BE2C (cell line): ENCODE measurements at regions not wholly inside any gene's neighbourhood (a gene's known extent, or its start where the extent isn't known, plus 50 kb on each side); places are given as distances from the start of the nearest gene placed in this dataset.
A peak's percentile ranks its signal among the peaks of the same experiment; 100 is the strongest.

Experiments
- DNase-seq: peaks from one replicate; pipeline ENCODE4 v3.0.0-alpha.2; 2020
- H3K27me3 ChIP-seq: fragments of 250-450 bp; sonication (Bioruptor Pico); 2 replicates; pipeline ENCODE4 v1.5.1; 2020; ENCODE audit warnings: mild to moderate bottlenecking
- H3K36me3 ChIP-seq: fragments of 250-450 bp; sonication (Bioruptor Pico); 2 replicates; pipeline ENCODE4 v1.5.1; 2020; ENCODE audit warnings: mild to moderate bottlenecking
- H3K4me1 ChIP-seq: fragments of 250-450 bp; sonication (Bioruptor Pico); 2 replicates; pipeline ENCODE4 v1.5.1; 2020
- H3K4me3 ChIP-seq: 2 replicates; pipeline ENCODE4 v1.5.1; 2011; ENCODE audit warnings: low read depth, low read length
- H3K9me3 ChIP-seq: fragments of 250-450 bp; sonication (Bioruptor Pico); 2 replicates; pipeline ENCODE4 v1.5.1; 2020
- CTCF ChIP-seq: IDR thresholded peaks from 2 replicates; pipeline ENCODE4 v1.5.1; 2012; ENCODE audit warnings: mild to moderate bottlenecking, low read depth, low read length

DNA sequence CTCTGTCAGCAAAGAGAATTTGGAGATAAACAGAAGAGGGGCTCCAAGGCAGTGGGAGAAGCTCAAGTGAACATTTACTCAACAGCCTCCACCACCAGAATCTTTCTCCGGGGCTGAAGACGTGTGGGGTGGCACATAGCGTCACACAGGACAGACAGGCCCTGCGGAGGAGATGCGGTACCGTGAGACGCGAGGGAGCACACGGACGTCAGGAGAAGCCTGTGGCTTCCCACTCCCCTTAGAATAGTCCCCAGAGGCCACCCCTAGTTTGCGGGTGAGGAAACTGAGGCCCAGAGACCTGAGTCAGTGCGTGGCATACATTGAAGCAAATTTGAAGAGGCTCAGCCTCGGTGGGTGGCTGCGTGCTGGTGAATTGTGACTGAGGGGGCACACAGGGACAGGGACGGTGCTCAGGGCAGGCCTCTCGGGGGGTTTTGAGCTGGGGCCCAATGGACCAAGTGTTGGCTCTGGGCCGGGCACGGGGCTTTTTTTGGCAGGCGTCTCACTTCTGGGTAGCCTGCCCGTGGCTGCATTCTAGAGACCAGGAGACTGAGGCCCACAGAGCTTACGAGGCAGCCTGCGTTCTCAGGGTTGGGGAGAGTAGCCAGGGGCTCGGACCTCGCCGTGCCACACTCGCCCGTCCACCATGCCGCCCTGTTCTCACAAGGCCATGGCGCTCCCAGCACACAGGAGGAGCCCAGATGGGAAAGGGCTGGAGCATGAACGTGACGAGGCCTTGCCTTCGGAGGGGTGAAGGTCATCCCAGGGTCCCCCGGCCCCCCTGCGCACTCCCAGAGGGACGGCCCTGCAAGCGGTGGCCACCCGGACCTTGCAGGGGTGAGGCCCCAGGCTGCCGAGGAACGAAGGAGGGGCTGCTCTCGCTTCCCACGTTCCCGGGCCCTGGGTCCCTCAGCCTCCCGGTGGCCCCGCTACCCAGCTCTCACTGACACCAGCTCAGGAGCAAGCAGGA, 220.6 kb downstream of the C9orf50 start:
- DNase-seq, result no peak
- TF ChIP-seq CTCF, result no peak
- no peaks in the 10 kb centered on the region; the same call in 1 of the 2 replicates for H3K9me3 ChIP-seq
- H3K36me3 ChIP-seq, result no peaks in the 10 kb centered on the region
- H3K4me1 ChIP-seq, result peaks cover 24% of the 10 kb centered on the region
- no peak overlapping the region for H3K4me3 ChIP-seq
- H3K27me3 ChIP-seq, result no peaks in the 10 kb centered on the region

GRCh38 chr9:129399634-129399990, 221.3 kb downstream of the C9orf50 start:
- H3K4me1 ChIP-seq, result peaks cover 30% of the 10 kb centered on the region
- no peaks in the 10 kb centered on the region; the same call in 1 of the 2 replicates for H3K9me3 ChIP-seq
- H3K36me3 ChIP-seq, result no peaks in the 10 kb centered on the region
- DNase-seq, result no peak
- TF ChIP-seq CTCF, result no peak
- H3K27me3 ChIP-seq, result no peaks in the 10 kb centered on the region
- H3K4me3 ChIP-seq, result no peak overlapping the region

DNA sequence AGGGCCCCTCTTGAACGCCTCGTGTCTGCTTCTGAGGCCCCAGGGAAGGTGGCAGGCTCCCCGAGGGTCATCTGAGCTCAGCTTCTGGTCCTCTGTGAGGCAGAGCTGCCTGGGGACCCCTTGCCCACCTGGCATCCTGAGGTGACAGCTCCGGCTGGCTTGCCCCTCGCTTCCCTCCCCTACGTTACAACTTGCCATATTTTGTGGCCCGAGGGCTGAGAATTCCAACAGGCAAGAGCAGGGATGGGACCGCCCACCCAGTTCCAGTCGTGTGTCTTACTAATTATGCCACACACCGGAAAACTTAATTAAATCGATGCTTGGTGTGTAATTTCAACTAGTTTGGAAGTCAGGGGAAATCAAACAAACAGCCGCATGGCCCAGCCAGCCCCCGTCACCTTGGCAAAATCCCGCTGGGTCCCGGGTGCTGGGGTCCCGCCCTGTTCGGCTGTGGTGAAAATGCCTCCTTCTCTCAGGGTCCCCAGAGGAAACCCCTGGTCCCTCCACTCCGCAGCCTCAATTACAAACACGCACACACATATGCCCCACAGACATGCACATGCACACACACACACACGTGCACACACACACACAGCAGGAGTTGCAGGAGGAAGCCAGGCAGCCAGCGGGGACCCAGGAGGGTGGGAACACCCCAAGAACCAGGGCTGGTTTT, 221.0 kb upstream of the IER5L start:
- Histone ChIP-seq H3K36me3 (no peaks in the 10 kb centered on the region), H3K4me1 (peaks cover 31% of the 10 kb centered on the region), H3K4me3 (no peak overlapping the region), H3K9me3 (no peaks in the 10 kb centered on the region; the same call in 1 of the 2 replicates), H3K27me3 (no peaks in the 10 kb centered on the region)
- TF ChIP-seq CTCF, result no peak
- DNase-seq, result peak; percentile 12

- DNase-seq, result no peak
- TF ChIP-seq CTCF, result no peak
- Histone ChIP-seq H3K9me3 (no peaks in the 10 kb centered on the region; the same call in 1 of the 2 replicates), H3K27me3 (no peaks in the 10 kb centered on the region), H3K4me3 (no peak overlapping the region), H3K36me3 (no peaks in the 10 kb centered on the region), H3K4me1 (peaks cover 37% of the 10 kb centered on the region)
Observed at GRCh38 chr9:129398101-129398960, 220.3 kb upstream of the IER5L start.

DNA sequence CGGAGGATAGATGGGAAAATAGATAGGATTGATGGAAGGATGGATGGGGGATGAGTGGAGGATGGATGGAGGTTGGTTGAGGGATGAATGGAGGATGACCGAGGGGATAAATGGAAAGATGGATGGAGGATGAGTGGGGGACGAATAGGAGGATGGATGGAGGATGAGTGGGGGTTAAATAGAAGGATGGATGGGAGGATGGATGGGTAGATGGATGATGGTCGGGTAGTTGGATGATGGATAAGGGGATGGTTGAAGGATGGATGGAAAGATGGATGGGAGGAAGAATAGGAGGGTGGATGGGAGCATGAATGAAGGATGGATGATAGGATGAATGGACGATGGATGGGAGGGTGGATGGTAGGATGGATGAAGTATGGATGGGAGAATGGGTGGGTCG, 219.3 kb upstream of the IER5L start:
- no peak for TF ChIP-seq CTCF
- Histone ChIP-seq H3K9me3 (no peaks in the 10 kb centered on the region; the same call in 1 of the 2 replicates), H3K27me3 (no peaks in the 10 kb centered on the region), H3K4me3 (no peak overlapping the region), H3K4me1 (peaks cover 45% of the 10 kb centered on the region), H3K36me3 (no peaks in the 10 kb centered on the region)
- no peak for DNase-seq
